ENCODE measurements at regions not wholly inside any gene's neighbourhood (a gene's known extent, or its start where the extent isn't known, plus 50 kb on each side); places are given as distances from the start of the nearest gene placed in this dataset.
"Not testable (repeated sequence)": the region's sequence is repeated elsewhere in the genome, so short reads cannot be mapped to it uniquely, and the experiment has no call there.

DNA sequence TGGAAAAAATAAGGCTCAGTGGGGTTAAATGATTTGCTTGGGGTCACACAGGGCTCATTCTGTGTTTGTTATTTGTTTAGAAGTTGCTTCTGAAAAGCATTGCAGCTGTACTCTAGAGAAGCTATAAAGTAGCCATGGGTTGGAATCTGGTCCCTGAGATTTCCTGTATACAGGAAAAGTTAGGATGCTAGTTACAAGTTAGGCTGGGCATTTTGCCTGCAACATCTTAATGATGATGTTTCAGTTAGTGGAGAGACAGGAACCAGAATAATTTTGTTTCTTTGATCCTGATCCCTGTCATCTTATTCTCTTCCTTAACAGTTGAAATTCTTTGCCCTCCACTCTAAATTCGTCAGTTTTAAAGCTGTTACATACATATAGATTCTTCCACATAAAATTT lies 445.3 kb downstream of the OTOL1 start:
- in situ Hi-C loops (cut with HindIII; ENCODE audit: low pct_ligation_motif_present, low pct_unique_long_range_greater_than_20kb, low sequenced_read_pairs), result no loop called here

DNA sequence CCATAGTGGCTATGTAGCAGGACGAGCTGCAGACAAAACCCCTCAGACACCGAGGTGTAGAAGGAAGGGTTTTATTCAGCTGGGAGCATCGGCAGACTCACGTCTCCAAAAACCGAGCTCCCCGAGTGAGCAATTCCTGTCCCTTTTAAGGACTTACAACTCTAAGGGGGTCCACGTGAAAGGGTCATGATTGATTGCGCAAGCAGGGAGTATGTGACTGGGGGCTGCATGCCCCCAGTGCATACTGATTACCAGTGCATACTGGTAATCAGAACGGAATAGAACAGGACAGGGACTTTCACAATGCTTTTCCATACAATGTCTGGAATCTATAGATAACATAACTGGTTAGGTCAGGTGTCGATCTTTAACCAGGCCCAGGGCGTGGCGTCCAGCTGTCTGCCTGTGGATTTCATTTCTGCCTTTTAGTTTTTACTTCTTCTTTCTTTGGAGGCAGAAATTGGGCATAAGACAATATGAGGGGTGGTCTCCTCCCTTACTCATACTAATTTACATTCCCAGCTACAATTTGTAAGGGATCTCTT lies 447.3 kb downstream of the OTOL1 start:
- in situ Hi-C loops (cut with HindIII; ENCODE audit: low pct_ligation_motif_present, low pct_unique_long_range_greater_than_20kb, low sequenced_read_pairs); DNase-seq: not testable (repeated sequence)

More for the DNA sequence above, 445.3 kb downstream of the OTOL1 start:
- no peak for DNase-seq

DNA sequence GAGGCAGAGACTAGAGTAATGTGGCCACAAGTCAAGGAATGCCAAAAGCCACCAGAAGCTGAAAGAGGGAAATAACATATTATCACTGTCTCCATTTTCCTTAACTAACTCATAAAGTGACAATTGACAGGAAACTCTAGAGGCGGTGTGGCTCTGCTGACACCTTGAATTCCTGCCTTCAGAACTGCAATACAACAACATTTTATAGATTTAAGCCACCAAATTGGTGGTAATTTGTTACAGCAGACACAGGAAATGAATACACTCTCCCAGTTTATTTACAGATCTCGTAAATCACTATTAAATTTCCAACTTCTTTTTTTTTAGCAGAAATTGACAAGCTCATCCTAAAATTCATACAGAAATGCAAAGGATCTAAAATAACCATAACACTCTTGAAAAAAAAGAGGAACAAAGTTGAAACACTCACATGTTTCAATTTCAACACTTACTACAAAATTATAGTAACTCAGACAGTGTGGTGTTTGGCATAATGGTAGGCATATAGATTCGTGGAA lies 449.9 kb downstream of the OTOL1 start:
- DNase-seq, result no peak
- in situ Hi-C loops (cut with HindIII; ENCODE audit: low pct_ligation_motif_present, low pct_unique_long_range_greater_than_20kb, low sequenced_read_pairs), result no loop called here

DNA sequence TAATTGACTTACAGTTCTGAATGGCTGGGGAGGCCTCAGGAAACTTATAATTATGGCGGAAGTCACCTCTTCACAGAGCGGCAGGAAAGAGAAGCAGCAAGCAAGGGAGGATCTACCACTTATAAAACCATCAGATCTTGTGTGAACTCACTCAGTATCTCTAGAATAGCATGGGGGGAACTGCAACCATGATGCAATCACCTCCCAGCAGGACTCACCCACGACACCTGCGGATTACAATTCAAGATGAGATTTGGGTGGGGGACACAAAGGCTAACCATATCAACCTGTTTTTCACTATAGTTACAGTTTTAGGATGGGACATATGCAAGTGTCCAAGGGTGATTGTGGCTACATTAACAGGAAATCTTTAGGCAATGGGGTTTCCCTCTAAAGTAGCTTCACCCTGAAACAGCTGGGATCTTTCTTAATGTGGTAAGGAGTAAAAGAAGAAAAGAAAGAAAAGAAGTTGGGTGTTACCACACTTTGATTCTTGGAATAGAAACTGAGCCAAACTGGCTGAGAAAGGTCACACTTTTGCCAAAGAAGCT lies 453.8 kb downstream of the OTOL1 start:
- in situ Hi-C loops (cut with HindIII; ENCODE audit: low pct_ligation_motif_present, low pct_unique_long_range_greater_than_20kb, low sequenced_read_pairs), result no loop called here
- DNase-seq, result no peak

DNA sequence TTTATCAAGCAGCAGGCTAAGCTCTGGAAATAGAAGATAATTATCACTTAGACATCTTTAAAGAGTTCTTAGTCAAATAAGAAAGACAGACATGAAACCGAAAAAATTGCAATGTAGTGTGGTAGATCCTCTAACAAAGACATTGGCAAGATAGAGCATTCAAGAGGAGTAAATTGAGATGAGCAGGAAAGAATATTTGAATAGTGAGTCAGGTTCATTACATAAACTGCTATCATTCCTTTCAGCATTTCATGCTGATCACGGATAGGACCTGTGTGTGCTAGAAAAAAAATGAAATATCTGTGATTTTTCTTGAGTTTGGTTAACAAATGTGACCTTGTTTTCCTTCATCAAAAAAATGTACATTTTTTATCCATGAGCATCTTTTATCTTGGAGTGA lies 460.9 kb downstream of the OTOL1 start:
- in situ Hi-C loops (cut with HindIII; ENCODE audit: low pct_ligation_motif_present, low pct_unique_long_range_greater_than_20kb, low sequenced_read_pairs), result no loop called here
- DNase-seq, result no peak

DNA sequence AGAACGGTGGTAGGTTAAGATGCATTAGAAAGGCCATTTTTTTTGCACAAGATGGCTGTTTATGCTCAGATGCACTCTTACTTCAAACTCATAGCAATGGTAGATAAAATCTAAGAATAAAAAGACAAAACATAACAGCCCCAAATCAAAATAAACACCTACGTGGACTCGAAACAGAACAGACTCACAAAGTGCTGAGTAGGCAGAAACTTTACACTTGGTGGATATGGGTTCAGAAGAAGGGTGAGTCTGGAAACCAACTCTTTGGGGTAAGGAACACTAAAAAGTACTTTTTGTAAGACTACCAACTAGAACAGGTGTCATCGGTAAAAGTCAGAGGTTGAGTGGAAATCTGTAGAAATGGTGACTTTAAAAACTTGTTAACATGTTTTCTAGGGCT lies 468.2 kb downstream of the OTOL1 start:
- no peak for DNase-seq
- in situ Hi-C loops (cut with HindIII; ENCODE audit: low pct_ligation_motif_present, low pct_unique_long_range_greater_than_20kb, low sequenced_read_pairs), result no loop called here

DNA sequence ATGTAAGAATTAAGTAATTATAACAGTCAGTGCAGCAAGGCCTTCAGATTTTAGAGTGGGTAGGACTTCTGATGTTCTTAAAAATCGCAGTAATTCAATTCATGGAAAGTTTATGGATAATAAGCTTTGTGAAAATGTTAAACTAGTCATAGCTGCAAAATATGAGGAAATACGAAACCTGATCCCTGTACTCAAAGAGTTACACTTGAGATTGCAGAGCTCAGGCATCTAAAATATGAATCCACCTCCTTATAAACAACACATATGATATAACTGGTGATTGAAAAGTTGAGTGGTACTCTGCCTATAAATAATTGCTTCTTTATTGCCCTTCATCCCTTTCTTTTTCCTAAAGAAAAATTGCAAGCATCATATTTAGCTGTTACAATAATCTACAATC lies 473.3 kb downstream of the OTOL1 start:
- in situ Hi-C loops (cut with HindIII; ENCODE audit: low pct_ligation_motif_present, low pct_unique_long_range_greater_than_20kb, low sequenced_read_pairs), result no loop called here
- DNase-seq, result no peak

DNA sequence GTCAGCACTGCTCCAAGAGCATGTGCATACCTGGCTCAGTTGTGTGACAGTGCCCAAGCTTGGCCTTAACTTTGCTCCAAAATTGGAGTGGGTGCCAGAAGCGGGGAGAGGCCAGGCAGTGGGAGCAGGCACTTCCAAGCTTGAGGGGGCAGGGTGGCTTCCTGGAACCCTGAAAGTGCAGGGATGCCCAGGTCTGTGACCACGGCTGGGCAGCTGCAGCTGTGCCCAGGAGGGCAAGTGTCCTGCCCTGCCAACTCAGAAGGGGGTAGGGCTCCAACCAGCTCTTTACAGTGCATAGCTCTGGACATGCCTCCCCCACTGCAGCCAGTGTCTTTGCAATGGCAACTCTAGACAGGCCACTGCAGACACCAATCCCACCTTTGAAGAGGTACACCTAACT lies 478.6 kb downstream of the OTOL1 start:
- in situ Hi-C loops (cut with HindIII; ENCODE audit: low pct_ligation_motif_present, low pct_unique_long_range_greater_than_20kb, low sequenced_read_pairs), result no loop called here
- no peak for DNase-seq

DNA sequence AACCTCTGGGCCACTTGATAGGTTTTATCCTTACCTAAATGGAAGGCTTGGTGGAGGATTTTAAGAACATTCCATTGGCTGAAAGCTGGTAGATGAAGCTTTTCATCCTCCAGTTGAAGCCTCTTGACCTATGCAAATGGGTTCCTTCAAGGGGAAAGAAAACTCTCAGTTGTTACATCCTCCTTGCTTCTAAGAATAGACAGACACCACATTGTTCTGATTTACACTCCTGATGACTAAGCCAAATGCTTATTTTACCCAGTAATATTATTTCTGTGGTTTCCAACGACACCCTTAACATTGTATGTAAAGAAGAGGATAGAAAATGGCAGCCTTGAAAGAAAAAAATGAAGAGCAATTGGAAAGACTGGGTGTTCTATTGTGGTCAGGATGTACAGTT lies 480.5 kb downstream of the OTOL1 start:
- DNase-seq, result no peak
- in situ Hi-C loops (cut with HindIII; ENCODE audit: low pct_ligation_motif_present, low pct_unique_long_range_greater_than_20kb, low sequenced_read_pairs), result no loop called here

DNA sequence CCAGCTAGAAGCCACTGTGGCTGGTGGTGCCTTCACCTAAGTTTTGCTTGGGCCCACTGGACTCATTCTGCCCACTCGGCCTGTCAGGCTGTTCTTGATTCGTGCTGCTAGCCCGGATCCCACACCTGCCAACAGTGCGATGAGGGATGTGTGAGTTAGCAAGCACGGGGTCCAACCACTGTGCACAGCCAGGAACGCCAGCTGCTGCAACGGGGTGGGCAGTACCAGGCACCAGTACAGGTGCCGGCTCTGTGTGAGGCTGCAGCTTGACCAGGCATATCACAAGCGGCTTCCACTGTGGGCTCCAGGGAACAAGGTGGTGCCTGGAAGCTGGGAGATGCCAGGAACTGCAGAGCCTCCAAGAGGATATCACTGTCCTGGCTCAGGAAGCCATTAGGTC lies 481.2 kb downstream of the OTOL1 start:
- DNase-seq, result no peak
- in situ Hi-C loops (cut with HindIII; ENCODE audit: low pct_ligation_motif_present, low pct_unique_long_range_greater_than_20kb, low sequenced_read_pairs), result no loop called here

DNA sequence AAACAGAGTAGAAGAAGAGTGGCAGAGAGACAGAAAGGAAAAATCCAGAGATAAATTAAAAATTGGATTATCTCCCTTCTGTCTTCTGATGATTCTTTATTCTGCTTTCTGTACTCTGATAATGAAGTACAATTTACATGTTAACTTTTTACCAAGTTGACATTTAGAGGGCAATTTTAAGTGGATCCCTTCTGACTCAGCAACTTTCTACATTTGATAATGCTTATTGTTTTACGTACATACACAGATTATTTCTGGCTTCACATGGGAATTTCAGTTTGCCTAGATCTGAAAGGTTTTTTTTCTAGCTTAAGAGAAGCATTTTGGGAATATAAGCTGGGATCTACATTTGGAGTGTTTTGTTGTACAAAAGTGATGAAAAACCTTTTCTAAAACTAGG lies 491.3 kb downstream of the OTOL1 start:
- in situ Hi-C loops (cut with HindIII; ENCODE audit: low pct_ligation_motif_present, low pct_unique_long_range_greater_than_20kb, low sequenced_read_pairs), result no loop called here
- no peak for DNase-seq

DNA sequence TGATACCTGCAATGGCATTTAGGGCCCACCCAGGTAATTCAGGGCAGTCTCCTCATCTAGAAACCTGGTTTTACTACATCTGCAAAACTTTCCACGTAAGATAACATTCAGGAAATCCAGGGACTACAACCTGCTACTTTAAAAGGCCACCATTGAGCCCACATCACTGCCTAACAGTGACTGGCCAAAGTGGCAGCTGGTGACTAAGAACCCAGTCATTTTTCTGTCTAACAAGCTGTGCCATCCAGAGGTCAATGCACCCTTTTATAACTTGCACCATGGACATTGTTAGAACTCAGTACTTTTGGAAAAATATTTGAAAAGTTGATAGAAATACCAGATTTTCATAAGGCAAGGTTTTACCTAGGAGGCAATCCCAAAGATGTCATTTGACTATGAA lies 492.4 kb downstream of the OTOL1 start:
- in situ Hi-C loops (cut with HindIII; ENCODE audit: low pct_ligation_motif_present, low pct_unique_long_range_greater_than_20kb, low sequenced_read_pairs), result no loop called here
- peak; percentile 3 for DNase-seq

DNA sequence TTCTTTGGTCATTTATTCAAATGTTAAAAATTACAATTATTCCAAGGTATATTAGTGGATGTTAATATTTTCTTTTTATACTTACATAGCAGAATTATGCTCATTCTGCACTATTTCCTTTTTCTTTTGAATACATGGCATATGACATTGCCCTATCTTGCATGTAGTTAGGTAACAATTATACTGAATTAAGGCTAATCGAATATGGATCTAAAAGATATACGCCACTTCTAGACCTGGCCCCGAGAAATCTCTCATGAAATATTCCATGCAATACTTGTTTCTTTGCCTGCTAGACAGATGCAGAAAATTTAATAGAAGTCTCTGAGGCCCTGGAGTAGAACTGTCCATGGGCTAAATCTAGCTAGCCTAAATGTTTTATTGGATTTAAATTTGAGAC lies 493.4 kb downstream of the OTOL1 start:
- no peak for DNase-seq
- in situ Hi-C loops (cut with HindIII; ENCODE audit: low pct_ligation_motif_present, low pct_unique_long_range_greater_than_20kb, low sequenced_read_pairs), result no loop called here

DNA sequence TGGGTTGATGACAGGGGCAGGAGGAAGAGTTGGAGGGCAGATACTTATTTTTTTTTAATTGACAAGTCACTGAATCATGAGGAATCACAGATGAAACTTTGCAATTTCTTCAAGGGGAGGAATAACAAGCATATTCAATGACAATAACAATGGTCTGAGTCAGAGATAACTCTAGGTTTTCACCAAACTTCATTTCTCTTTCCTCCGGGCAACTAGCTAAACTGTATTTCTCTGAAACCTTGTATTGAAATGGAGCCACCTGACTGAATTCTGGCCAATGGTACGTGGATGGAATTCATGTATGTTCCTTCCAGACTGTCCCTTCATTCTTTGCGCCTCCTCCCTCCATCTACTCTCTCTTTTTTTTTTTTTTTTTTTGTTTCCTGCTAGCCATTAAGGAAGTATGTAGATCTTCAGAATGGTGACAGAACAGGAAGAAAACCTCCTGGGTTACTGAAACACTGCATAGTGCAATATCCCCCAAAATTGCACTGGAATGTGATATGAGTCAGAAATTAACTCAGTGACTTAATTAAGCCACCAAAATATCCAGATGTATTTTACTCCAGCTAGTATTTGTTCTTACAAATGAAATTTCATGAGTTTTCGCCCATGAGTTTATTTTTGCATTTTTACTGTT lies 495.4 kb downstream of the OTOL1 start:
- in situ Hi-C loops (cut with HindIII; ENCODE audit: low pct_ligation_motif_present, low pct_unique_long_range_greater_than_20kb, low sequenced_read_pairs), result no loop called here
- DNase-seq, result no peak

DNA sequence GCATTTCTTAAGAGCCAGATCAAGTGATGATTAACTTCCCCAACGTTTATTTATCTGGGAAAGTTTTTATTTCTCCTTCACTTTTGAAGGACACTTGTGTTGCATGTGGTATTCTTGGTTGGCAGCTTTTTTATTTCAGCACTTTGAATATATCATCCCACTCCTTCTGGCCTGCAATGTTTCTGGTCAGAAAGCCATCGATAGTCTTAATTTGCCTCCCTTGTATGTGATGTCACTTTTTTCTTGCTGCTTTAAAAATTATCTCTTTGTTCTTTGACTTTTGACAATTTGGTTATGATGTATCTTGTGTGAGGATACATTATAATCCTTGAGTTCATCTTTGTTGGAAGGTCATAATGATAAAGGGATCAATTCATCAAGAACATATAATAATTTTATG lies 503.2 kb downstream of the OTOL1 start:
- no peak for DNase-seq
- in situ Hi-C loops (cut with HindIII; ENCODE audit: low pct_ligation_motif_present, low pct_unique_long_range_greater_than_20kb, low sequenced_read_pairs), result no loop called here

DNA sequence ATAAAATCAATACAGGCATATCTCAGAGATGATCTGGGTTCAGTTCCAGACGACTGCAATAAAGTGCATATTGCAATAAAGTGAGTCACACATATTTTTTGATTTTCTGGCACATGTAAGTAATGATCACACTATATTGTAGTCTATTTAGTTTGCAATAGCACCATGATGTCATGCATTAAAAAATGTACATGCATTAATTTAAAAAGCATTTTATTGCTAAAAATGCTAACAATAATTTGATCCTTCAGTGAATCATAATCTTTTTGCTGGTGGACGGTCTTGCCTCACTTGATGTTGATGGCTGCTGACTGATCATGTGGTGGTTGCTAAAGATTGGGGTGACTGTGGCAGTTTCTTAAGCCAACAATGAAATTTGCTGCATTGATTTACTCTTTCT lies 511.1 kb downstream of the OTOL1 start:
- DNase-seq, result no peak
- in situ Hi-C loops (cut with HindIII; ENCODE audit: low pct_ligation_motif_present, low pct_unique_long_range_greater_than_20kb, low sequenced_read_pairs), result no loop called here

DNA sequence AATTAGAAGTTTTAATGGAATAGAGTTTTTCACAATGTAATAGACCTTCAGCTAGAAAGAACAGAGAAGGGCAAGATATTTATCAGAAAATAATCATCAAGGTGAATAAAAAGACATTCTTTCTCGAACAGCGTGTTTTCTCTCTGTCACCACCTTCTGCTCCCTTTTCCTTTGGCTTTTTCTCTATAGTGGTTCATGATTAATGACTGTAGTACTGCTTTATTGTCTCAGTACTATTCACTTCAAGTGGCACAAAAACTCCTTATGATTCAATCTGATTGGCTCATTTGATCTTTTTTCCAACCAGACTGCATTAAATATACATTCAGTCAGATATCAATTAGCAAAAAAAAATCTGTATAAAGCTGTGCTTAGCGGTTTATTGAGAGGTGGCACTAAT lies 516.0 kb downstream of the OTOL1 start:
- DNase-seq, result no peak
- in situ Hi-C loops (cut with HindIII; ENCODE audit: low pct_ligation_motif_present, low pct_unique_long_range_greater_than_20kb, low sequenced_read_pairs), result no loop called here

DNA sequence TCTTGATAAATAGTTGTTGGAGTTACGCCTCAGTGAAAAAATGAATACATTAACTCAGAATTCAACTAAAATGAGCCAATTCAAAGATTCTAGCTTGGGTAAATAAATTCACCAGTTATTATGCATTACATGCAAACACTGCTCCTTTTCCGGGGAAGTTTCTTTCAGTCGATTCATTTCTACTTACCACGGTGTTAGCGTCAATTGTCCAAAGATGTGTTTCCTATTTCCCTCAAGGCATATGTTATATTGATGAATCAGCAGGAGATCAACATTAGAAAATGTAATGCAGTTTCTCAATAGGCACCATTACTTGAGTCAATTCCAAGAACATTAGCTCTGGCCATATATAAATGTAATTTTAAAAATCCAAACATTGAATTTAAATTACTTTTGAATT lies 517.7 kb downstream of the OTOL1 start:
- in situ Hi-C loops (cut with HindIII; ENCODE audit: low pct_ligation_motif_present, low pct_unique_long_range_greater_than_20kb, low sequenced_read_pairs), result no loop called here
- no peak for DNase-seq

DNA sequence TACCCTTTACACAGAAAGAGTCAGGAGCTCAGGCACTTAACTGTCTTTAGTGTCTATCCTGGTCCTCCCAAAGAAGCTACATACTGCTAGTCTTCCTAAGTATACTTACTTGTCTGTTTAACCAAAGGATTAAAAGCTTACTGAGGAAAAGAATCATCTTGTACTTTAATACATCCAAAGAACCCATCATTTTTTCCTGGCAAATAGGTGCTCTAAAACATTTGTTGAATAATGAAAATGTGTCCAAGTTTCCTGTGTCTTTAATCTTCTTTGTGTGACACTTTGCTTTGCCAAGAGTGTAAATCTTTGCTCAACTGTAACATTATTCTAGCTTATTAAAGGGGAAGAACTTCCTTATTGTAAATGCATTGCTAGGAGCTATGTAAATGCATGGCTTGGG lies 519.2 kb downstream of the OTOL1 start:
- in situ Hi-C loops (cut with HindIII; ENCODE audit: low pct_ligation_motif_present, low pct_unique_long_range_greater_than_20kb, low sequenced_read_pairs), result no loop called here
- DNase-seq, result no peak

DNA sequence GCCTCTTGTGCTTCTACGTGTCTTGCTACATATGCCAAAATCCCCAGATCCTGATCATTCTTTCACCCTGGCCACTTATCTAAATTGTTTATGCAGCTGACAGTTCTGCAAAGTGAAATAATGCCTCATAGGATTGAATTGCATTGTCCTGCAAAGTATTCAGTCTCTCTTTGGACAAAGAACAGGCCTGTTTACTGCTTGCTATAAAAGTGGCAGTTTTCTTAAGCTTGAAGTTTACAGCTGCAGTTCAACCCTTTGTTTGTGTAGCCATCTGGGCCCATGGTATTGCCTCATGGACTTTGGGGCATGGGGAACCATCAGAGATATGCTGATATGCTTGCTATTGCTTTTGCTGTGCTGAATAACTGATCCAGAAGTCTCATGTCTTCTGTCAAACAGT lies 523.2 kb downstream of the OTOL1 start:
- no peak for DNase-seq
- in situ Hi-C loops (cut with HindIII; ENCODE audit: low pct_ligation_motif_present, low pct_unique_long_range_greater_than_20kb, low sequenced_read_pairs), result no loop called here
